HG03442 (cell line): ENCODE measurements at regions not wholly inside any gene's neighbourhood (a gene's known extent, or its start where the extent isn't known, plus 50 kb on each side); places are given as distances from the start of the nearest gene placed in this dataset.
"Not testable (repeated sequence)": the region's sequence is repeated elsewhere in the genome, so short reads cannot be mapped to it uniquely, and the experiment has no call there.

Experiments used
- ATAC-seq: cut with Tn5 transposase; IDR thresholded peaks from one replicate; pipeline ENCODE4 v1.9.1; 2021; ENCODE audit warnings: mild to moderate bottlenecking, moderate library complexity; ENCODE audit not compliant: unreplicated experiment

DNA sequence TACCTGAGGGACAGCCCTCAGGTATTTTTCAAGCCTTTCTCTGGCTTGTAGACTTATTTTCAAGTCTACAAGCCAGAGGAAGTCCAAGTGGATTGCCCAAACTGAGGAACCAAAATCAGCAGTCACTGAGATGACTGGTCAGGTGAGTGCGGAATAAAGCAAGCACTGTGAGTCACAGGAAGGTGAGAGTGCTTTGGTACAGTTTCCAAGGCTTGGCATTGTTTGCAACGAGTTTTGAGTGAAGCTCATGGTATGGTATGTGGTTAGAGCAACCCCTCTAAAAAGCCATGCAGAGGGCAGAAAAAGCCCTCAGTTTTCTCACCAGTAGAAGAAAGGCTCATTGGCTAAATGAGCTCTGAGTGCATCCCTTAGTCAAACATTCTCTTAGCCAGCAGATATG lies 112.8 kb upstream of the EOLA2 start:
- no peak for ATAC-seq

DNA sequence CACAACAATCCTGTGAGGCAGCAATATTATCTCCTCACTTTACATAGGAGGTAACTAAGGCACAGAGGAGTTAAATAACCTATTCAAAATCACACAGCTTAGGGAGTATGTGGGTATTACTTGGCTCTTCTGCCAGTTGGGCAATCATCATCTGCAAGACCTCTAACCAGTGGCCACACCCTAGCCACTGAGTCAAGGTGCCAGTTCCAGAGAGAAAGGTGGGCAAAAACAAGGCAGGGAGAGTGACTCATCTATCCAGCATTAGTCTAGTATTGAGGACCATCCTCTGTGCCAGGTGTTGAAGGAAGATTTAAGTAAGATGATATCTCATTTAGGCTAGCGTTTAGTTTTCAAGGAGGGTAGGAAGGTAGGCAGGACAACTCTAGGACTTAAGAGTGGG lies 113.9 kb upstream of the EOLA2 start:
- ATAC-seq: no peak

DNA sequence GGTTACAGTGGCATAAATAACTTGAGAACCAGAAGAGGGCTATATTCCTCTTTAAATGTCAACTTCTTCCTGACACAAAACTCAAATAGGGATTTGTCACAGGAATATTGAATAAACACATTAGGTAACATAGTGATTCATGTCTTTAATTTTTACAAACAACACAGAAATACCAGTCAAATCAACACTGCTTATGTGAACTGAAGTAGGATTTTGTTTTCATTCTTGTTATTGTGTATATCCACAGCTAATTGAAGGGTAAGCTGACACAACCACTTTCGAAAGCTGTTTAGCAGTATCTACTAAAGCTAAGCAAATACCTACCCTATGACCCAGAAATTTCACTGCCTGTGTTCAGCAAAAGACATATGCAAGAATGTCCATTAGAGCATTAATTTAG lies 120.4 kb upstream of the EOLA2 start:
- ATAC-seq: no peak

DNA sequence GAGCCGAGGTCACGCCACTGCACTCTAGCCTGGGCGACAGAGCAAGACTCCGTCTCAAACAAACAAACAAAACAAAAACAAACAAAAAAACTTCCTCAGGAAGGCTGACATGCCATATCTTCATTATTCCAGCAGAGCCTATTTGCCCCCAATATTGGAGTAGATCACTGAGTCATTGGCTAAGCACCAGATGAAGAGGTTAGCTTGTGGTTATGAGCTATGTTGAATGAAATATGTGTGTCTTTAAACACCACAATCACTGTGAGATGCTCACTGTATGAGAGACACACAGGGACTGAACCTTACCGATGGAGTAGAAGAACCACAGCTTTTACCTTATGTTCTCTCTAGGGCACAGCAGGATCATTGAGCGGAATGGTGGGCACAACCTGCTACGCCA lies 122.1 kb upstream of the EOLA2 start:
- no peak for ATAC-seq

DNA sequence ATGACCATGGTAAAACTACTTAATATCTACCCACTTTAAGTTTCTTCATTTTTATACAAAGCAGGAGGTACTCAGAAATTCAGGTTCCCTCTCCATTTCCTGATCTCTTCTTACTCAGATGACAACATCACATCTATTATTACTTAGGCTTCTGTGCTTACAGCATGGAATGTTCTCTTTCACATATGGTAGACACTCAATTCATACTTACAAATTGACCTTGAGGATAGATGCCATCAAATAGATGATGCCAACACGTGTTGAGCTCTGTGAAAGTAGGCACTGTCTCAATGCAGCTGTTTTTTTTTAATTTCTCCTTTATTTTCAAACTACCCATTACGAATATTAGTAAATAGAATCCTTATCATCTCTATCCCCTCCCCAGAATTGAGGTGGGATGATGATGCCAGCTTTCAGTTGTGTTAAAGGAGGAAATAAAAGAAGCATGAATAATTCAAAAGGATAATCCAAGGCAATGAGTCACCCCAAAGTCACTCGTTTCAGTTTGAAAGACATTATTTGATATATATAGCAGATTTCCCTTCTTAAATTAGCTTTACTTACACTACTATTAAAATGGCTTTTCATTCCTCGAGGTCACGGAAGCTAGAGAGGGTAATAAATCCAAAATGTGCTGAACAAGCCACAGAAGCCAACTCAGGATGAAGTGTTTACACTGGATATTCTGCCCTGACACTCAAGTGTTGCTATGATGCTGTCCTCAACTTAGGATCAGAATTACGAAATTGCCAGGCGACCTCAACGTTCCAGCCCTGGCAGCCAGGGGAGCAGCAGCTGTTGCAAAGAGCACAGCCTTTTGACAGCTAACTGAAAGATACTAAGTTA lies 124.2 kb upstream of the EOLA2 start:
- ATAC-seq: no peak

DNA sequence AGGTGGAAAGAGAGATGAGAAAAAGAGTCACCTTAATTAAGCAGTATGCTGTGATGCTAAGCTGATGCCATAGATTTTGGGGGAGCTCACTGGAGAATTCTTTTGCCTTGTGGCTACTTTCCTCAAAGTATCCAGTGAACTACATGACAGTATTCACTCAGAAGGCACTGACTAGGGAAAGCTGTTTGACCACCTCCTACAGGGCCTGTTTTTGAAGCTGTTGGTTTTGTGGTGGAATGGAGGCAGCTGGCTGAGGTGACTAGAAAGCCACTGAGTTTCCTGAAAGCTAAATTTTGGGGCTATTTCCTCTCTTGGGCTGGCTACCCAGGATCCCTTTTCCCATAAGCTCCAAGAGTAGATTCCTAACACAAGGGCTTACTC lies 124.8 kb upstream of the EOLA2 start:
- ATAC-seq: no peak

DNA sequence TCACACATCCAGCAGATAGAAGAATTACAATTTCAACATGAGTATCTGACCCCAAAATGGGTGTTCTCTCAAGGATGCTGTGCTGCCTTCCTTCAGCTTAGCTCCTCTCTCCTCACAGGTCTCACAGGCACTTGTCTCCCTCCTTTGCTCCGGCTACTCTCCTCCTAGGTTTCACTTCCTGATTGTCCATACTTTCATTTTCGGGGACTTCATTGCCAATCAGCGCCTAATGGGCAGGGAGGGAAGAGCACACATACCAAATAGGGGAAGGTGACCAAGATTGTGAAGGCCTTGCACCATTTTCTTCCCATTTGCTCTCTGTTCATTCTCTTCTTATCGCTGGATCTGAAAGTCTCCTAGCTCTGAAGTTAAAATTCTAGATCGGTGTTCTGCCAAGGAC lies 125.4 kb upstream of the EOLA2 start:
- no peak for ATAC-seq

DNA sequence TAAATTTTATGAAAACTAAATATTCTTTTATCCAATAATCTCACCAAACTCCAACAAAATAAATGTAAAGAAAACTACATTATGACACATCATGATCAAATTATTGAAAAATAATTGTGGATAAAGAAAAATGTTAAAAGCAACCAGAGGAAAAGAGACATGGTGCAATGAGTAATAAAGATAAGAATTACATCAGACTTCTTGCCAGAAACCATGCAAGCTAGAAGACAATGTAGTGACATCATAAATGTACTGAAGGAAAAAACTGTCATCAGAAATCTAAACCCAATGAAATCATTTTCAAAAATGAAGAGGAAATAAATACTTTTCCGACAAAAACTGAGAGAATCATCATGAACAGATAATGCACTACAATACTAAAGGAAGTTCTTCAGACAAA lies 135.9 kb upstream of the EOLA2 start:
- no peak for ATAC-seq

DNA sequence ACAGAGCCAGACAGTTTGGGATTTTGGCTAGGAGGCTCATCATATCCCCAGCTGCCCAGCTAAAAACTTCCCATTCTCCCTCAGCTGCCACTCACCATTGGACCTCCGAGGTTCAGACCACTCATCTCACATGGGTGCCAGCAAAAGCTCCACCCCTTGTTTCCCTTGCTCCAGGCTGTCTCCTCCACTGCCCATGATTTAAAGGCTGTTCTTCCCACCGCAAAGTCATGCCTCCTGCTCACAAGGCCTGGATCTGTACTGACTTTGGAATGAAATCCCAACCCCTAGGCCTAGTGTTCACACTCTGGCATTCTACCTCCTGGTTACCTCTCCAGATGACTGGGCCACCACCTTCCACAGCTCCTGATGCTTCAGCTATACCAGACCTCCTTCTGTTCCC lies 142.2 kb upstream of the EOLA2 start:
- ATAC-seq: no peak

DNA sequence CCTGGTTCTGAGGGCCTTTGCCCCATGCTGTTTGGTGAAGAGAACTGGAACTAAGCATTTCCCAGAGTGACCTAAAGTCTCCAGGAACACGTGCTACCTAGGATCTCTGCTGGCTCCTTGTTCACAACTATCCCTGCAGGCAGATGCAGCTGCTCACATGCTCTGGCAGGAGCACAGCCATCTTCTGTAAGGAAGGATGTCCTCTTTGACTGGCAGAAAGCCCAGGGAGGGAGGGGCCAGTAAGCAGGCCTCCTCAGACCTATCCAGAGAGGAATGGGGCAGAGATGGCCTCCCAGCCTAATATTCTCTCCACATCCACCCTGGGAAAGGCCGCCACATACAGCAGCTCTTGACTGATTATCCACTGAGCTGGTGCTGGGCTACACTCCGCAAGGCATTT lies 142.8 kb upstream of the EOLA2 start:
- no peak for ATAC-seq

DNA sequence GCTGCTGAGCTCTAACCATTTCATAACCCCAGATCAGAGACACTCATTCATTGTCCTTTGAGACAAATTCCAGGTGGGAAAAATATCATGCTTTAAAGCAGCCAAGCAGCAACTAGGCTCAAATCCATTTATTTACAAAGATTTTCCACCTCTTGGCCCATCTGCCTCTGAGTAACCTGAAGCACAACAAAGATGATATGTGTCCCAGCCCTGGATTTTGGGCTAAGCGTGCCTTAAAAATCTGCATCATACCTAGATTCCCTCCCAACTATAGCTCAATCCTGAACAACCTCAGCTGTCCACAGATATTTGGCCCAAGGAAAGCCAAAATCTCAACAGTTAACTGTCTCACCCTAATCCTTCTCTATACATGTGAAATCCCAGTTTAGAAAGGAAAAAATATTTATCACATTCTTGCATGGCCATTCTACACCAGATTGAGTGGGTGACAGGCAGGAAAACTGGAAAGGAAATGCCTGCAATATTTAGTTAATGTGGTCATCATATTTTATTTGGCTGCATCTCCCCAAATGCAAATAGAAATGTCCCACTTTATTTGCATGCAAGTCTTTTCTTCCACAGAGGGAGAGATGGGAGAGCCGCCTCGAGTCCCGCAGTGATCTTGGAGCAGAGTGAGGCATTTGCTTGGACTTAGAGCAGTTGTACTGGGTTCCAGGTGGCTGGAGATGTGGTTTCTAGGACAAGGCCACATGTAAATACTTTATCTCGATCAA lies 146.4 kb upstream of the EOLA2 start:
- ATAC-seq: no peak

DNA sequence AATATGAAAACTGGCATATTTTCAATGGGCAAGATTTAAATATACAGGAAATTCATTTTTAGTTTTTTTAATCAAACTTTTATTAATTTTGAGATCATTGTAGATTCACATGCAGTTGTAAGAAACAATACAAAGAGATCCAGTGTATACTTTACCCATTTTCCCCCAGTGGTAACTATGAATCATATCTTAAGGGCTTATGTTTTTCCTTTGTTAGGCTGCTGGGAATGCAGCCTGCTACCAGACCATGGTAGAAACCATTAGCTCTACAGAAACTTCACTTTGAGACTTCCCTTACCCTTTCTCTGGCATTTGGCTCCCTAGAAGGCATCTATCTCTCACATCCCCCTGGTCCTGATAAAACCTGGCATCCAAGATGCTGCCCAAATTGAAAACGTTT lies 147.6 kb upstream of the EOLA2 start:
- ATAC-seq: no peak

DNA sequence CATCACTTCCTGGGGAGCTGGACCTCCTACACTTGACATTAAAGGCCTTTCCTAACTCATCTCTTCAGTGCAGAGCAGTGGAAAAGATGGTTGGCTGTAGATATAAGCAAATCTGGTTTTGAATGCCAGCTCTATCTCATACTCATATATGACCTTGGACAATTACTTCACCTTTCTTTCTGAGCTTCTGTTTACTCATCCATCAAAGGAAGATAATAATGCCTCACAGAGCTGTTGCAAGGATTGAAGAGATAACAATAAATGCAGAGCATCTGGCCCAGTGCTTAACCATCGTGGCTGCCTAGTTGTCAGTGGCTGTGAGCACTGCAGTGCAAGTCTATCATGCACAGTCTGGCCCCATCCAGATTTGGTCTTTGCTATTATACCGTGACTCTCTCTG lies 148.1 kb upstream of the EOLA2 start:
- ATAC-seq: no peak

DNA sequence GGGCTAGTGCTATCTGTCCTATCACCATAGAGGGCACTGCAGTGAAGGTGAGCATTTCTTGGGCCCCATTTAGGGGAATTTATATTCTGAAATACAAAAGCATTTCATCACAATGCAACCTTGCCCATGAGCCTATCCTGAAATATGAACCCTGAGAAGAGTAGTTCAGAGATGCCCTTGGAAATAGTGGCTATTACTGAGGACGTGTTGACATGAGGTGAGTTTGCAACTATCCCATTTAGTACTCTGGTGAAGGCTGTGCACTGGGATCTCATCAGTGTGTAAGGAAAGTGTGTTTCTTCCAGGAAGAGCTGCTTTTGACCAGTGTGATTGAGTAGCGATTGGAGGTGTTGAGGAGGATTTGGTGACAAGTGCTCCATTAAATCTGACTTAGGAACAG lies 149.3 kb upstream of the EOLA2 start:
- ATAC-seq: no peak

DNA sequence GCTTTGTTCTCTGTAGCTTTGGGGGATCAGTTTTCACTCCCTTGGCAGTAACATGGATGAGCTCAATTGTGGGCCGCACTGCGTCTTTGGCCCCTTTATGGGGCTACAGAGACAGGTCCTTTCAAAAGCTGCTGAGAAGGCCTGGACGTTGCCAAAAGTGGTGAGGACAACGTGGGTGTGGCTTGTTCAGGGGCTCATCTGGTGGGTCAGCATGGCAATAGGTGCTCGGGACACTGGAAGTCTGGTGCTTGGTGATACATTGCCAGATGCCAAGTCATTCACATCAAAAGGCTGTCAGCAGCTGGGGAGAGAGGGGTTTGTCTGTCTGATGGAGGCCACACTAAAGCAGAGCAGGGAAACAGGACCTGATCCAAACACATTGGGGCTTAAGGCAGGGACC lies 149.8 kb upstream of the EOLA2 start:
- no peak for ATAC-seq

DNA sequence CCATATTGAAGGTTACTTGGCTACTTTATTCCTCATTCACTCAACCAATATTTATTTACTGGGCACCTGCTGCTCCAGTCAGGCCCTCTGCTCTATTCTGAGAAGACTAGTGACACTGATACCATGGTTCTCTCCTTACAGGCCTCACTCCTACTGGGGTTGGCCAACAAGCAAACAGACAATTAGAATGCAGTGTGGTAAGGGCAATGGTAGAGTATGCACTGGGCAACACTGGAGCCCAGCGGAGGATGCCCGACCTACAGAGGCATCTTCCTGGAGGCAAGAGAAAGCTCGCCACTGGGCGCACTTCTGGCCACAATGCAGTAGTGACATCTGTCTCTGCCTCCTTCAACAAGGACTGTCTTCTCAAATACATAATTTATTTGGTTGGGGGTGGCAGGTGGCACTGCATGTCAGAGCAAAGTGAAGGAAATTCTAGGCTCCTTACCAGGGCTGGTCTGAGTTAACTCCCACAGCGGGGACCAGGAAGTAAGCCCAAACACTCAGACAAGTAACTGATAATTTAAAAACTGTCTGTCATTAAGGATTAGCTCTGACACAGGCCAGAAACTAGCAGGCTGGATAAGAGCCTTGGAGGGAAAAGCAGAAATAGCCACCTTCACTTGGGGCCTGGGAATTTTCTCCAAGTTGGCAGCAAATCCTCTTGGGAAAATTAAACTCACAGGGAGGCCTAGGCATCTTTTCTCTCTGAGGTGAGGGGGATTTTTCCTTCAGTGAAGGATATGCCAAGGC lies 150.7 kb upstream of the EOLA2 start:
- no peak for ATAC-seq

DNA sequence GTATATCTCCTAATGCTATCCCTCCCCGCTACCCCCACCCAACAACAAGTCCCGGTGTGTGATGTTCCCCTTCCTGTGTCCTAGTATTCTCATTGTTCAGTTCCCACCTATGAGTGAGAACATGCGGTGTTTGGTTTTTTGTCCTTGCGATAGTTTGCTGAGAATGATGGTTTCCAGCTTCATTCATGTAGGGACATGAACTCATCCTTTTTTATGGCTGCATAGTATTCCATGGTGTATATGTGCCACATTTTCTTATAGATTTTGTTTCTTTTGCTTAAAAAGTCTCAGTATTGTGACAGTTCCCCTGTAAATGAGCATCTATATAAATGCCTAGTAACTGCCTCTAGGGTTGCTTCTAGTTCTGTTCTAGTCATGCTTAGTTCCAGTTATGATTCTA lies 153.0 kb upstream of the EOLA2 start:
- not testable (repeated sequence) for ATAC-seq

DNA sequence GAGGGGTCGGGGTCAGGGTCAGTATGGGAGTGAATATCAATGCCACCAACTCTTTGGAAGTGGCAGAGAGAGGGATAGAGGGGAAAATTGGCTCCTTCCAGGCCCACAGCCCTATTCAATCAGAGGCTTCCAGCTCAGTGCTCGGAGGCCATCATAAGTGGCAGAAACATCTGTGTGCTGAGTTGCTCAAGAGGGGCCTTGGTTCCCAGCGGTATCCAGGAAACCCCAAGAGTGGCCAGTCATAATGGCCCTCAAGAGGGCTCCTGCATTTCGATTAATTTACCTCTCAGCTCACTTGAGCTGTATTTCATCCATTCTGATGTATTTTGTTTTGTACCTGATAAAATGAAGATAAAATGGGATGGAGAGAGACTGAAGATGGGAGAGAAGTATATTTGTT lies 154.3 kb upstream of the EOLA2 start:
- ATAC-seq: no peak

DNA sequence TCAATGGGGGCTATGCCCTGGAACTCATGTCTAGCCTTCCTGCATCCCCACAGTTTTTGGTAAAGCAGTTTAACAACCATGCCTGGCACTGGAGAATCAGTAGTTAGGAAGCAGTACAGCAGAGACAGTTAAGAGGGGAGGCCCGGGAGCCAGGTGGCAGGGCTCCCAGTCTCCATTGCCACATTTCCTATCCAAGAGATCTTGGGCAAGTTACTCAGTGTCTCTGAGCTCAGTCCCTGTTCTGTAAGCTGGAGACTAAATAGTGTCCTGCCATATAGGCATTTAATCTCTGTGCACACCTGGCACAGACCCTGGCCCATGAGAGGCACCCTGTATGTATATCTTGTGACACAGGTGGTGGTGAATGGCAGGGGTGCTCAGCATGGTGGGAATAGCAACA lies 156.1 kb upstream of the EOLA2 start:
- no peak for ATAC-seq

DNA sequence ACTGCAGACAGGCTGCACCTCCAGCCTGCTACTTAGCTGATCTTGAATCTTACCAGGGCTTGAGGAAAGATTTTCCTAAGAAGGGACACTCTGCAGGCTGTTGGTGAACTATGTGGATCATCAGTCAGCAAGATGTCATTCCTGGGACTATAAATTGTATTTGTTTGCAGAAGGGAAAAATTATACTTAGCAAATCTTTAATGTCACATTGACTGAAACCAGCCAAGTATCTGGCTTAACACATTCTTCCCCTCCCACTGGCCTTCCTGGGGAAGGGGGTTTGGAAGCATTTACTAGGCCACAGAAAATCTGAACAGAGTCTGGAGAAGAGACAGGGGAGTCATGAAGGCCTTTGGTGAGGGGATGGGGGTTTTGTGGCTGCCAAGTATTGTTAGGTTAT lies 156.7 kb upstream of the EOLA2 start:
- no peak for ATAC-seq

DNA sequence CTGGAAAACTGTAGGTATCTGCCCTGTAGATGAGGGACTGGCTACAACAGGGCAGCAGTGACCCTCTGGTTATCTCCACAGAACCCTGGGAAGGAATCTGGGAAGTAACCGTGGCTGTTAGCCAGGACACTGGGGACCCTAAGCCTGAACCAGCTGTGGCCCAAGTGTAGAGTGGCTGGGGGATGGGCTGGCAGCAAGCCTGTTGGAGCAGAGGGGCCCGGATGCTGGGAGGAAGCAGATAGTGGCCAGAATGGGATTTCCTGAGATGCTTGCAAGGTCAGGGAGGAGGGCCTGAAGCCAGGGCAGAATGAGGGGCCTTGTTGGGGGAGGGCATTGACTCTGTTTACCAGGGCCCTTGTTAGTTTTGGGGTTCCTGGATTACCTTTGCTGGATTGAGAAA lies 161.0 kb upstream of the EOLA2 start:
- no peak for ATAC-seq

DNA sequence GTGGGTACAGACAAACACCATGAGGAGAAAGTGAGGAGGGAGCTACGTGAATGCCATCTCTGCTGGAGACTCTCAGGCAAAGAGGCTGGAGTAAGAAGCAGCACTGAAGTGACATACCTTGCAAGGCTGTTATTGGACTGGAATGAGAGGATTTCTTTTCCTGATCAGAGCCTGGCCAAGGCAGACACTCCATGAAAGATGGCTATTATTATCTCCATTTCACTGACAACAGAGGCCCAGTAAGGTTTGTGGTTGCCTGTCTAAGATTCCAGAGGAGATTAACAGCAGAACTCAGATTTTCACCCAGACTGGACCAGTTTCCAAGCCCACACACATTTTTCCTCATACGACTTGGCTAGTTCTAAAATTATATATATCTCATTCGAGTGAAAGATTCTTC lies 162.0 kb upstream of the EOLA2 start:
- no peak for ATAC-seq
